HG02884 (cell line): ENCODE measurements at regions not wholly inside any gene's neighbourhood (a gene's known extent, or its start where the extent isn't known, plus 50 kb on each side); places are given as distances from the start of the nearest gene placed in this dataset.
"Not testable (repeated sequence)": the region's sequence is repeated elsewhere in the genome, so short reads cannot be mapped to it uniquely, and the experiment has no call there.

Experiments
- ATAC-seq: cut with Tn5 transposase; IDR thresholded peaks from one replicate; pipeline ENCODE4 v1.9.1; 2021; ENCODE audit warnings: mild to moderate bottlenecking, moderate library complexity; ENCODE audit not compliant: unreplicated experiment

GRCh38 chr7:96921231-96921630 lies 84.1 kb upstream of the DLX6 start:
- no peak for ATAC-seq

GRCh38 chr7:96921771-96922170 lies 83.6 kb upstream of the DLX6 start:
- no peak for ATAC-seq

- ATAC-seq = not testable (repeated sequence)
Observed at GRCh38 chr7:96923345-96923744, 82.0 kb upstream of the DLX6 start.

- no peak for ATAC-seq
Observed at GRCh38 chr7:96927131-96927530, 78.2 kb upstream of the DLX6 start.

GRCh38 chr7:96928965-96929364 lies 76.4 kb upstream of the DLX6 start:
- no peak for ATAC-seq

GRCh38 chr7:96931891-96932290 lies 73.5 kb upstream of the DLX6 start:
- ATAC-seq = no peak

GRCh38 chr7:96933067-96933645 lies 72.2 kb upstream of the DLX6 start:
- no peak for ATAC-seq

- no peak for ATAC-seq
Observed at GRCh38 chr7:96936621-96937020, 68.7 kb upstream of the DLX6 start.

GRCh38 chr7:96942112-96942511 lies 63.2 kb upstream of the DLX6 start:
- no peak for ATAC-seq

GRCh38 chr7:96949766-96950165 lies 55.6 kb upstream of the DLX6 start:
- no peak for ATAC-seq

- ATAC-seq = no peak
Observed at GRCh38 chr7:96952974-96953391, 52.4 kb upstream of the DLX6 start.

GRCh38 chr7:96953676-96954513 lies 51.5 kb upstream of the DLX6 start:
- no peak for ATAC-seq
